Fibroblast of lung (primary cell): ENCODE measurements at regions not wholly inside any gene's neighbourhood (a gene's known extent, or its start where the extent isn't known, plus 50 kb on each side); places are given as distances from the start of the nearest gene placed in this dataset.

Experiments
- DNase-seq, 2 donors: peaks; one replicate each; pipeline versions ENCODE4 v3.0.0 to v3.0.0-alpha.2; 2010; ENCODE audit warnings: low read depth in 2 of 2
- H2AFZ ChIP-seq: 2 replicates; pipeline ENCODE4 v1.5.1; 2012; ENCODE audit warnings: low read length, control low read depth, inconsistent platforms
- H3K27ac ChIP-seq: 2 replicates; pipeline ENCODE4 v1.5.1; 2011; ENCODE audit warnings: low read length, control low read depth; ENCODE audit not compliant: insufficient read depth
- H3K27me3 ChIP-seq: 2 replicates; pipeline ENCODE4 v1.5.1; 2011; ENCODE audit warnings: mild to moderate bottlenecking, low read length; ENCODE audit not compliant: control insufficient read depth, insufficient read depth
- H3K36me3 ChIP-seq: 2 replicates; pipeline ENCODE4 v1.5.1; 2011; ENCODE audit warnings: low read length; ENCODE audit not compliant: control insufficient read depth, insufficient read depth
- H3K4me1 ChIP-seq: 2 replicates; pipeline ENCODE4 v1.5.1; 2011; ENCODE audit warnings: low read length; ENCODE audit not compliant: control insufficient read depth, insufficient read depth; ENCODE audit errors: extremely low read depth
- H3K4me2 ChIP-seq: 2 replicates; pipeline ENCODE4 v1.5.1; 2011; ENCODE audit warnings: low read length, control low read depth; ENCODE audit not compliant: insufficient read depth; ENCODE audit errors: extremely low read depth
- H3K4me3 ChIP-seq, 4 experiments: fragments of 200-600 bp in 1 of 4; sonication (generic) in 1 of 4; replicated peaks in 1 of 4; 2 replicates each; pipeline ENCODE4 v1.5.1; 2011 to 2016; ENCODE audit warnings: low read length in 4 of 4, low read depth in 3 of 4, mild to moderate bottlenecking in 3 of 4, control low read depth in 2 of 4, inconsistent platforms in 1 of 4, mixed read lengths in 1 of 4; ENCODE audit not compliant: insufficient read depth in 1 of 4; ENCODE audit errors: control extremely low read depth in 1 of 4
- H3K79me2 ChIP-seq: 2 replicates; pipeline ENCODE4 v1.5.1; 2012; ENCODE audit warnings: mild to moderate bottlenecking, low read length, inconsistent platforms; ENCODE audit not compliant: control insufficient read depth, insufficient read depth
- H3K9ac ChIP-seq: 2 replicates; pipeline ENCODE4 v1.5.1; 2011; ENCODE audit warnings: mild to moderate bottlenecking, low read length, control low read depth; ENCODE audit not compliant: insufficient read depth
- H3K9me3 ChIP-seq: 2 replicates; pipeline ENCODE4 v1.5.1; 2012; ENCODE audit warnings: low read depth, low read length; ENCODE audit not compliant: control insufficient read depth, insufficient read depth
- H4K20me1 ChIP-seq: 2 replicates; pipeline ENCODE4 v1.5.1; 2011; ENCODE audit warnings: low read length; ENCODE audit not compliant: control insufficient read depth, insufficient read depth; ENCODE audit errors: extremely low read depth
- EZH2 ChIP-seq: IDR thresholded peaks from 2 replicates; pipeline ENCODE4 v1.5.1; 2012; ENCODE audit warnings: low read length, control low read depth, mild to moderate bottlenecking; ENCODE audit errors: missing control alignments
- TF ChIP-seq, protein P1 (sequence below), 2 donors: IDR thresholded peaks in 1 of 2; conservative IDR thresholded peaks in 1 of 2; 1 replicate in 1 of 2; 2 replicates in 1 of 2; pipeline ENCODE4 v1.5.1; 2011 to 2012; ENCODE audit warnings: low read length in 2 of 2, control low read depth in 1 of 2, inconsistent platforms in 1 of 2, low read depth in 1 of 2, mild to moderate bottlenecking in 1 of 2

DNA sequence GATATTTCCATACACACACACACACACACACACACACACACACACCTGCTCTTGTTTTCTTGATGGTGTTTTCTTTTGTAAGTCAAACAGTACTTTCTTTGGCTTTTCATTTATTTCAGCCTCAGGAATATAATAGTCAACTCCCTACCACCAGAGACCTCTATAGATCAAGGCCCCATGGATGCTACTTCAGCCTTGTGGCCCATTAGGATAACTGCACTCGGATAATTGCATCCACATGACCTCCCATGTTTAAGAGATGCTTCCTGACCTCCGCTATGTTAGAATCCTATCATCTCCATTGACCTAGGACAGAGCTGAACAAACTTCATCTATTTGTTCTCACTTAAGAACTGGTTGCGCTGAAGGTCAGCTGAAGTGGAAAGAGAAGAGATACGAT lies 1094.0 kb upstream of the B3GALT2 start:
- Histone ChIP-seq H3K4me1 (no peaks in the 10 kb centered on the region), H3K36me3 (no peaks in the 10 kb centered on the region)

DNA sequence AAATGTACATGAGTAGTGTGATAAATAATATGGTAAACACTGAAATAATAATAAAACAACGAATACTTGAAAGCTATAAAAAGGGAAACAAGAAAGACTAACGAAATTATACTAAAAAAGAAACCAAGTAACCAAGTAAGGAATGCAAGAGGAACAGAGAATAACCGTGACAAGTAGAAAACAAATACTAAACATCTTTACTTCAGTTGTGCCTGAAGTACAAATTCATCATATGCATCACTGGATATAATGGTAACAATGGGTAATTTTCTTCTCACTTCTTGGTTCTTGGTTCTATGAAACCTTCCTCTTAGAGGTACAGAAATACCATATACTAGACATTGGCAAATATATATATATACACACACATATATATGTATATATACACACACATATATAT lies 1093.6 kb upstream of the B3GALT2 start:
- Histone ChIP-seq H4K20me1 (no peaks in the 10 kb centered on the region), H3K4me2 (no peak overlapping the region)
- TF ChIP-seq, protein P1, sequence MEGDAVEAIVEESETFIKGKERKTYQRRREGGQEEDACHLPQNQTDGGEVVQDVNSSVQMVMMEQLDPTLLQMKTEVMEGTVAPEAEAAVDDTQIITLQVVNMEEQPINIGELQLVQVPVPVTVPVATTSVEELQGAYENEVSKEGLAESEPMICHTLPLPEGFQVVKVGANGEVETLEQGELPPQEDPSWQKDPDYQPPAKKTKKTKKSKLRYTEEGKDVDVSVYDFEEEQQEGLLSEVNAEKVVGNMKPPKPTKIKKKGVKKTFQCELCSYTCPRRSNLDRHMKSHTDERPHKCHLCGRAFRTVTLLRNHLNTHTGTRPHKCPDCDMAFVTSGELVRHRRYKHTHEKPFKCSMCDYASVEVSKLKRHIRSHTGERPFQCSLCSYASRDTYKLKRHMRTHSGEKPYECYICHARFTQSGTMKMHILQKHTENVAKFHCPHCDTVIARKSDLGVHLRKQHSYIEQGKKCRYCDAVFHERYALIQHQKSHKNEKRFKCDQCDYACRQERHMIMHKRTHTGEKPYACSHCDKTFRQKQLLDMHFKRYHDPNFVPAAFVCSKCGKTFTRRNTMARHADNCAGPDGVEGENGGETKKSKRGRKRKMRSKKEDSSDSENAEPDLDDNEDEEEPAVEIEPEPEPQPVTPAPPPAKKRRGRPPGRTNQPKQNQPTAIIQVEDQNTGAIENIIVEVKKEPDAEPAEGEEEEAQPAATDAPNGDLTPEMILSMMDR (conservative IDR thresholded peaks at IDR 0.05 in 1 of 2, IDR thresholded peaks at IDR 0.05 in 1 of 2; ENCODE audit: low read depth in 1 of 2, low read length in 2 of 2), result no peak
- TF ChIP-seq EZH2, result no peak

More for the DNA sequence above, 1094.0 kb upstream of the B3GALT2 start:
- H3K9ac ChIP-seq, result no peak overlapping the region
- no peaks in the 10 kb centered on the region for H3K27me3 ChIP-seq
- H3K4me3 ChIP-seq, result no peak overlapping the region
- H4K20me1 ChIP-seq, result no peaks in the 10 kb centered on the region
- no peak for DNase-seq
- no peak overlapping the region for H3K27ac ChIP-seq
- H2AFZ ChIP-seq, result no peak overlapping the region
- H3K9me3 ChIP-seq, result no peaks in the 10 kb centered on the region
- H3K4me2 ChIP-seq, result no peak overlapping the region
- H3K79me2 ChIP-seq, result no peaks in the 10 kb centered on the region
- TF ChIP-seq, protein P1 (conservative IDR thresholded peaks at IDR 0.05 in 1 of 2, IDR thresholded peaks at IDR 0.05 in 1 of 2; ENCODE audit: low read depth in 1 of 2, low read length in 2 of 2), result no peak
- TF ChIP-seq EZH2, result no peak

DNA sequence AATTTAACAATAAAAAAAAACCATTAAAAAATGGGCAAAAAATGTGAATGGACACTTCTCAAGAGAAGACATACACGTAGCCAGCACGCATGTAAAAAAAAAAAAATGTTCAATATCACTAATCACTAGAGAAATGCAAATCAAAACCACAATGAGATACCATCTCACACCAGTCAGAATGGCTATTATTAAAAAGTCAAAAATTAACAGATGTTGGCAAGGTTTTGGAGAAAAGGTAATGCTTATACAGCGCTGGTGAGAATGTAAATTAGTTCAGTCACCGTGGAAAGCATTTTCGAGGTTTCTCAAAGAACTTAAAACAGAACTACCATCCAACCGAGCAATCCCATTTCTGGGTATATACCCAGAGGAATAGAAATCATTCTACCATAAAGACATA lies 1091.5 kb upstream of the B3GALT2 start:
- no peak for DNase-seq
- Histone ChIP-seq H3K4me1 (no peaks in the 10 kb centered on the region), H3K27ac (no peak overlapping the region), H3K9ac (no peak overlapping the region), H3K9me3 (no peaks in the 10 kb centered on the region), H4K20me1 (no peaks in the 10 kb centered on the region), H3K4me2 (no peak overlapping the region), H2AFZ (no peak overlapping the region), H3K4me3 (no peak overlapping the region), H3K36me3 (no peaks in the 10 kb centered on the region), H3K27me3 (no peaks in the 10 kb centered on the region), H3K79me2 (no peaks in the 10 kb centered on the region)
- TF ChIP-seq, protein P1 (conservative IDR thresholded peaks at IDR 0.05 in 1 of 2, IDR thresholded peaks at IDR 0.05 in 1 of 2; ENCODE audit: low read depth in 1 of 2, low read length in 2 of 2), result no peak
- no peak for TF ChIP-seq EZH2

More for the DNA sequence above, 1093.6 kb upstream of the B3GALT2 start:
- no peaks in the 10 kb centered on the region for H3K4me1 ChIP-seq
- no peaks in the 10 kb centered on the region for H3K9me3 ChIP-seq
- no peak overlapping the region for H3K27ac ChIP-seq
- no peak overlapping the region for H2AFZ ChIP-seq
- H3K79me2 ChIP-seq, result no peaks in the 10 kb centered on the region
- no peaks in the 10 kb centered on the region for H3K36me3 ChIP-seq
- H3K4me3 ChIP-seq, result no peak overlapping the region
- DNase-seq, result no peak
- H3K9ac ChIP-seq, result no peak overlapping the region
- H3K27me3 ChIP-seq, result no peaks in the 10 kb centered on the region
